GF-D8 (cell line): ENCODE measurements at regions not wholly inside any gene's neighbourhood (a gene's known extent, or its start where the extent isn't known, plus 50 kb on each side); places are given as distances from the start of the nearest gene placed in this dataset.

Experiments
- DNase-seq: peaks from one replicate; lab custom pipeline; 2025; lab: John Stamatoyannopoulos, UW

GRCh38 chr4:135605076-135605475 is 1403.5 kb upstream of the PABPC4L start:
- DNase-seq = no peak

GRCh38 chr4:135604531-135604930 is 1402.9 kb upstream of the PABPC4L start:
- DNase-seq = no peak

- DNase-seq = no peak
These were observed 1399.8 kb upstream of the PABPC4L start for GRCh38 chr4:135601351-135601750.

- DNase-seq = no peak
These were observed 1396.6 kb upstream of the PABPC4L start for GRCh38 chr4:135598151-135598550.

- DNase-seq = no peak
These were observed 1392.9 kb upstream of the PABPC4L start for GRCh38 chr4:135594521-135594920.

- no peak for DNase-seq
These were observed 1373.5 kb upstream of the PABPC4L start for GRCh38 chr4:135575041-135575440.

- no peak for DNase-seq
These were observed 1371.7 kb upstream of the PABPC4L start for GRCh38 chr4:135573251-135573650.

GRCh38 chr4:135564090-135564489 is 1362.5 kb upstream of the PABPC4L start:
- no peak for DNase-seq

- DNase-seq = no peak
These were observed 1351.6 kb upstream of the PABPC4L start for GRCh38 chr4:135553213-135553612.

- no peak for DNase-seq
These were observed 1350.5 kb upstream of the PABPC4L start for GRCh38 chr4:135552131-135552530.

- no peak for DNase-seq
These were observed 1347.1 kb upstream of the PABPC4L start for GRCh38 chr4:135548711-135549110.

- DNase-seq = no peak
These were observed 1344.2 kb upstream of the PABPC4L start for GRCh38 chr4:135545616-135546317.

- DNase-seq = no peak
These were observed 1337.1 kb upstream of the PABPC4L start for GRCh38 chr4:135538698-135539097.

GRCh38 chr4:135533053-135533452 is 1331.5 kb upstream of the PABPC4L start:
- DNase-seq = no peak

GRCh38 chr4:135532132-135532531 is 1330.5 kb upstream of the PABPC4L start:
- no peak for DNase-seq

- DNase-seq = no peak
These were observed 1313.7 kb upstream of the PABPC4L start for GRCh38 chr4:135515295-135515694.

- DNase-seq = no peak
These were observed 1309.0 kb upstream of the PABPC4L start for GRCh38 chr4:135510582-135510981.

- DNase-seq = no peak
These were observed 1306.6 kb upstream of the PABPC4L start for GRCh38 chr4:135508006-135508714.

- DNase-seq = no peak
These were observed 1296.1 kb upstream of the PABPC4L start for GRCh38 chr4:135497563-135498152.

GRCh38 chr4:135492439-135492838 is 1290.8 kb upstream of the PABPC4L start:
- no peak for DNase-seq

- DNase-seq = no peak
These were observed 1283.8 kb upstream of the PABPC4L start for GRCh38 chr4:135485371-135485770.

GRCh38 chr4:135476272-135476671 is 1274.7 kb upstream of the PABPC4L start:
- DNase-seq = no peak

- DNase-seq = no peak
These were observed 1262.7 kb upstream of the PABPC4L start for GRCh38 chr4:135464311-135464710.
